HEK293 (cell line): ENCODE measurements at regions not wholly inside any gene's neighbourhood (a gene's known extent, or its start where the extent isn't known, plus 50 kb on each side); places are given as distances from the start of the nearest gene placed in this dataset.

Source experiments
- BCL11A ChIP-seq: fragments of 450-650 bp; formaldehyde crosslinking; IDR thresholded peaks from 2 replicates; pipeline ENCODE4 v1.5.1; 2016; ENCODE audit warnings: low read depth, missing biosample characterization, missing genetic modification characterization
- BCL11B ChIP-seq: fragments of 450-650 bp; formaldehyde crosslinking; IDR thresholded peaks from 2 replicates; pipeline ENCODE4 v1.5.1; 2016; ENCODE audit warnings: low read depth, missing biosample characterization, missing genetic modification characterization
- IKZF3 ChIP-seq: fragments of 450-650 bp; IDR thresholded peaks from 2 replicates; pipeline ENCODE4 v1.5.0; 2018; ENCODE audit warnings: missing biosample characterization, mild to moderate bottlenecking, missing genetic modification characterization, moderate library complexity
- KLF1 ChIP-seq: fragments of 450-650 bp; formaldehyde crosslinking; IDR thresholded peaks from 2 replicates; pipeline ENCODE4 v1.5.1; 2016; ENCODE audit warnings: missing biosample characterization, missing genetic modification characterization
- OSR2 ChIP-seq: fragments of 450-650 bp; formaldehyde crosslinking; IDR thresholded peaks from 2 replicates; pipeline ENCODE4 v1.5.1; 2016; ENCODE audit warnings: missing biosample characterization, missing genetic modification characterization
- OVOL3 ChIP-seq: fragments of 450-650 bp; formaldehyde crosslinking; IDR thresholded peaks from 2 replicates; pipeline ENCODE4 v1.5.1; 2016; ENCODE audit warnings: missing biosample characterization, missing genetic modification characterization
- PRDM1 ChIP-seq: fragments of 450-650 bp; formaldehyde crosslinking; IDR thresholded peaks from 2 replicates; pipeline ENCODE4; 2016; ENCODE audit warnings: missing biosample characterization, missing genetic modification characterization
- TCF7L2 ChIP-seq: IDR thresholded peaks from 2 replicates; pipeline ENCODE4 v1.6.1; 2011; ENCODE audit warnings: low read depth, mild to moderate bottlenecking, inconsistent platforms, low read length, moderate library complexity, borderline replicate concordance
- ZBTB8A ChIP-seq: fragments of 450-650 bp; formaldehyde crosslinking; IDR thresholded peaks from 2 replicates; pipeline ENCODE4 v1.5.1; 2016; ENCODE audit warnings: missing biosample characterization, missing genetic modification characterization
- ZFP41 ChIP-seq: fragments of 450-650 bp; formaldehyde crosslinking; IDR thresholded peaks from 2 replicates; pipeline ENCODE4 v1.5.1; 2016; ENCODE audit warnings: missing biosample characterization, missing genetic modification characterization, borderline replicate concordance
- ZNF138 ChIP-seq: fragments of 450-650 bp; formaldehyde crosslinking; IDR thresholded peaks from 2 replicates; pipeline ENCODE4 v1.5.1; 2016; ENCODE audit warnings: missing biosample characterization, missing genetic modification characterization, borderline replicate concordance
- ZNF274 ChIP-seq, 2 experiments: fragments of 200-500 bp in 1 of 2; fragments of 450-650 bp in 1 of 2; sonication (Bioruptor generic) in 1 of 2; formaldehyde crosslinking in 1 of 2; IDR thresholded peaks; 2 replicates each; pipeline versions ENCODE4 v1.5.1 to v1.6.1; 2014 to 2016; ENCODE audit warnings: borderline replicate concordance in 1 of 2, inconsistent platforms in 1 of 2, low read length in 1 of 2, missing biosample characterization in 1 of 2, missing genetic modification characterization in 1 of 2
- ZNF366 ChIP-seq: fragments of 450-650 bp; formaldehyde crosslinking; conservative IDR thresholded peaks from 2 replicates; pipeline ENCODE4 v1.5.1; 2016; ENCODE audit warnings: missing biosample characterization, missing genetic modification characterization
- ZNF426 ChIP-seq: fragments of 450-650 bp; formaldehyde crosslinking; IDR thresholded peaks from 2 replicates; pipeline ENCODE4 v1.5.1; 2017; ENCODE audit warnings: missing biosample characterization, missing genetic modification characterization, mild to moderate bottlenecking, inconsistent platforms, moderate library complexity
- ZNF48 ChIP-seq: fragments of 450-650 bp; formaldehyde crosslinking; IDR thresholded peaks from 2 replicates; pipeline ENCODE4 v1.5.1; 2016; ENCODE audit warnings: missing biosample characterization, missing genetic modification characterization
- ZNF501 ChIP-seq: fragments of 450-650 bp; formaldehyde crosslinking; IDR thresholded peaks from 2 replicates; pipeline ENCODE4 v1.5.1; 2016; ENCODE audit warnings: missing biosample characterization, missing genetic modification characterization
- ZNF596 ChIP-seq: fragments of 450-650 bp; IDR thresholded peaks from 2 replicates; pipeline ENCODE4 v1.5.0; 2018; ENCODE audit warnings: missing biosample characterization, mild to moderate bottlenecking, missing genetic modification characterization, moderate library complexity
- ZNF768 ChIP-seq: fragments of 450-650 bp; formaldehyde crosslinking; IDR thresholded peaks from 2 replicates; pipeline ENCODE4 v1.5.1; 2018; ENCODE audit warnings: missing biosample characterization, mild to moderate bottlenecking, missing genetic modification characterization
- ZNF777 ChIP-seq: fragments of 450-650 bp; formaldehyde crosslinking; IDR thresholded peaks from 2 replicates; pipeline ENCODE4 v1.5.1; 2017; ENCODE audit warnings: missing biosample characterization, missing genetic modification characterization, borderline replicate concordance
- TF ChIP-seq, protein P1 (sequence below): fragments of 450-650 bp; formaldehyde crosslinking; conservative IDR thresholded peaks from 2 replicates; pipeline ENCODE4 v1.5.1; 2016; ENCODE audit warnings: low read depth, missing biosample characterization, missing genetic modification characterization
- TF ChIP-seq, protein P2 (sequence below): fragments of 450-650 bp; formaldehyde crosslinking; IDR thresholded peaks from 2 replicates; pipeline ENCODE4 v1.5.1; 2017; ENCODE audit warnings: missing biosample characterization, missing genetic modification characterization
- TF ChIP-seq, protein P3 (sequence below): fragments of 450-650 bp; formaldehyde crosslinking; IDR thresholded peaks from 2 replicates; pipeline ENCODE4 v1.5.1; 2016; ENCODE audit warnings: missing biosample characterization, missing genetic modification characterization
- TF ChIP-seq, protein P4 (sequence below): fragments of 450-650 bp; formaldehyde crosslinking; IDR thresholded peaks from 2 replicates; pipeline ENCODE4; 2016; ENCODE audit warnings: missing biosample characterization, missing genetic modification characterization
- TF ChIP-seq, protein P5 (sequence below): fragments of 450-650 bp; formaldehyde crosslinking; conservative IDR thresholded peaks from 2 replicates; pipeline ENCODE4 v1.5.1; 2016; ENCODE audit warnings: low read depth, missing biosample characterization, missing genetic modification characterization
- TF ChIP-seq, protein P6 (sequence below): fragments of 450-650 bp; IDR thresholded peaks from 2 replicates; pipeline ENCODE4 v1.5.1; 2018; ENCODE audit warnings: missing biosample characterization, mild to moderate bottlenecking, missing genetic modification characterization

DNA sequence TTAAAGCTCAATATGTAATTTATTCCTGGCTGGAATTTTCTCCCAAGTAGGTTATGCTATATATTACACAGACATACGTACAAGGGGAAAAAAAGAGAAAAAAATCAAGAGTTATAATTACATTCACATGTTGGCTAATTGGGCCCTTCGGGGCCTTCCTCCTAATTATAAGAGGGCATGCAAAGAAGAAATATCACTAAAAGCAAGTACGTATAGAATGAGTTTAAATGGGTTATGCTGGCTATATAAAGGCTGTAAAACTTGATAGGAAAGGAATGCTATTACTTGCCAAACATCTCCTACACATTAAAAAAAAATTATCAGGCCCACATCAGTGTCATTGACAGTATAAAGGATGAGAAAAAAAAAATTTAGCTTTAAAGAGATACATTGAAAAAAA, 1396.1 kb upstream of the ADGRL4 start (continued):
- TF ChIP-seq IKZF3 = peak; percentile 86
- peak; percentile 74; the same call in 1 of the 2 replicates for TF ChIP-seq OSR2 (tag by site-specific recombination)
- TF ChIP-seq, protein P1, sequence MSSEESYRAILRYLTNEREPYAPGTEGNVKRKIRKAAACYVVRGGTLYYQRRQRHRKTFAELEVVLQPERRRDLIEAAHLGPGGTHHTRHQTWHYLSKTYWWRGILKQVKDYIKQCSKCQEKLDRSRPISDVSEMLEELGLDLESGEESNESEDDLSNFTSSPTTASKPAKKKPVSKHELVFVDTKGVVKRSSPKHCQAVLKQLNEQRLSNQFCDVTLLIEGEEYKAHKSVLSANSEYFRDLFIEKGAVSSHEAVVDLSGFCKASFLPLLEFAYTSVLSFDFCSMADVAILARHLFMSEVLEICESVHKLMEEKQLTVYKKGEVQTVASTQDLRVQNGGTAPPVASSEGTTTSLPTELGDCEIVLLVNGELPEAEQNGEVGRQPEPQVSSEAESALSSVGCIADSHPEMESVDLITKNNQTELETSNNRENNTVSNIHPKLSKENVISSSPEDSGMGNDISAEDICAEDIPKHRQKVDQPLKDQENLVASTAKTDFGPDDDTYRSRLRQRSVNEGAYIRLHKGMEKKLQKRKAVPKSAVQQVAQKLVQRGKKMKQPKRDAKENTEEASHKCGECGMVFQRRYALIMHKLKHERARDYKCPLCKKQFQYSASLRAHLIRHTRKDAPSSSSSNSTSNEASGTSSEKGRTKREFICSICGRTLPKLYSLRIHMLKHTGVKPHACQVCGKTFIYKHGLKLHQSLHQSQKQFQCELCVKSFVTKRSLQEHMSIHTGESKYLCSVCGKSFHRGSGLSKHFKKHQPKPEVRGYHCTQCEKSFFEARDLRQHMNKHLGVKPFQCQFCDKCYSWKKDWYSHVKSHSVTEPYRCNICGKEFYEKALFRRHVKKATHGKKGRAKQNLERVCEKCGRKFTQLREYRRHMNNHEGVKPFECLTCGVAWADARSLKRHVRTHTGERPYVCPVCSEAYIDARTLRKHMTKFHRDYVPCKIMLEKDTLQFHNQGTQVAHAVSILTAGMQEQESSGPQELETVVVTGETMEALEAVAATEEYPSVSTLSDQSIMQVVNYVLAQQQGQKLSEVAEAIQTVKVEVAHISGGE (tag by site-specific recombination) = no peak
- no peak for TF ChIP-seq ZNF768 (tag by site-specific recombination)
- TF ChIP-seq BCL11A (tag by site-specific recombination) = peak; percentile 87; the same call in 1 of the 2 replicates
- TF ChIP-seq KLF1 (tag by site-specific recombination) = no peak
- no peak for TF ChIP-seq ZNF501 (tag by site-specific recombination)
- no peak for TF ChIP-seq PRDM1 (tag by site-specific recombination)
- no peak for TF ChIP-seq ZNF138 (tag by site-specific recombination)
- TF ChIP-seq, protein P2, sequence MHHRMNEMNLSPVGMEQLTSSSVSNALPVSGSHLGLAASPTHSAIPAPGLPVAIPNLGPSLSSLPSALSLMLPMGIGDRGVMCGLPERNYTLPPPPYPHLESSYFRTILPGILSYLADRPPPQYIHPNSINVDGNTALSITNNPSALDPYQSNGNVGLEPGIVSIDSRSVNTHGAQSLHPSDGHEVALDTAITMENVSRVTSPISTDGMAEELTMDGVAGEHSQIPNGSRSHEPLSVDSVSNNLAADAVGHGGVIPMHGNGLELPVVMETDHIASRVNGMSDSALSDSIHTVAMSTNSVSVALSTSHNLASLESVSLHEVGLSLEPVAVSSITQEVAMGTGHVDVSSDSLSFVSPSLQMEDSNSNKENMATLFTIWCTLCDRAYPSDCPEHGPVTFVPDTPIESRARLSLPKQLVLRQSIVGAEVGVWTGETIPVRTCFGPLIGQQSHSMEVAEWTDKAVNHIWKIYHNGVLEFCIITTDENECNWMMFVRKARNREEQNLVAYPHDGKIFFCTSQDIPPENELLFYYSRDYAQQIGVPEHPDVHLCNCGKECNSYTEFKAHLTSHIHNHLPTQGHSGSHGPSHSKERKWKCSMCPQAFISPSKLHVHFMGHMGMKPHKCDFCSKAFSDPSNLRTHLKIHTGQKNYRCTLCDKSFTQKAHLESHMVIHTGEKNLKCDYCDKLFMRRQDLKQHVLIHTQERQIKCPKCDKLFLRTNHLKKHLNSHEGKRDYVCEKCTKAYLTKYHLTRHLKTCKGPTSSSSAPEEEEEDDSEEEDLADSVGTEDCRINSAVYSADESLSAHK (tag by site-specific recombination) = peak; percentile 72; the same call in 1 of the 2 replicates
- TF ChIP-seq, protein P3, sequence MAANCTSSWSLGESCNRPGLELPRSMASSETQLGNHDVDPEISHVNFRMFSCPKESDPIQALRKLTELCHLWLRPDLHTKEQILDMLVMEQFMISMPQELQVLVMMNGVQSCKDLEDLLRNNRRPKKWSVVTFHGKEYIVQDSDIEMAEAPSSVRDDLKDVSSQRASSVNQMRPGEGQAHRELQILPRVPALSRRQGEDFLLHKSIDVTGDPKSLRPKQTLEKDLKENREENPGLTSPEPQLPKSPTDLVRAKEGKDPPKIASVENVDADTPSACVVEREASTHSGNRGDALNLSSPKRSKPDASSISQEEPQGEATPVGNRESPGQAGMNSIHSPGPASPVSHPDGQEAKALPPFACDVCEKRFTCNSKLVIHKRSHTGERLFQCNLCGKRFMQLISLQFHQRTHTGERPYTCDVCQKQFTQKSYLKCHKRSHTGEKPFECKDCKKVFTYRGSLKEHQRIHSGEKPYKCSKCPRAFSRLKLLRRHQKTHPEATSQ (tag by site-specific recombination) = no peak
- no peak for TF ChIP-seq ZNF274 (IDR thresholded peaks at IDR 0.05; ENCODE audit: low read length)
- TF ChIP-seq ZNF274 (tag by site-specific recombination; IDR thresholded peaks at IDR 0.05; ENCODE audit: borderline replicate concordance) = no peak
- no peak for TF ChIP-seq ZNF426
- TF ChIP-seq ZBTB8A (tag by site-specific recombination) = no peak
- TF ChIP-seq ZNF596 (tag by site-specific recombination) = 0 out of 2 replicates have a peak, but pooled peaks have one; percentile 28
- TF ChIP-seq BCL11B (tag by site-specific recombination) = peak; percentile 63; the same call in 1 of the 2 replicates
- TF ChIP-seq, protein P4, sequence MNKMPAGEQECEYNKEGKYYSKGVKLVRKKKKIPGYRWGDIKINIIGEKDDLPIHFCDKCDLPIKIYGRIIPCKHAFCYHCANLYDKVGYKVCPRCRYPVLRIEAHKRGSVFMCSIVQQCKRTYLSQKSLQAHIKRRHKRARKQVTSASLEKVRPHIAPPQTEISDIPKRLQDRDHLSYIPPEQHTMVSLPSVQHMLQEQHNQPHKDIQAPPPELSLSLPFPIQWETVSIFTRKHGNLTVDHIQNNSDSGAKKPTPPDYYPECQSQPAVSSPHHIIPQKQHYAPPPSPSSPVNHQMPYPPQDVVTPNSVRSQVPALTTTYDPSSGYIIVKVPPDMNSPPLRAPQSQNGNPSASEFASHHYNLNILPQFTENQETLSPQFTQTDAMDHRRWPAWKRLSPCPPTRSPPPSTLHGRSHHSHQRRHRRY = no peak
- TF ChIP-seq OVOL3 = no peak
- TF ChIP-seq, protein P5, sequence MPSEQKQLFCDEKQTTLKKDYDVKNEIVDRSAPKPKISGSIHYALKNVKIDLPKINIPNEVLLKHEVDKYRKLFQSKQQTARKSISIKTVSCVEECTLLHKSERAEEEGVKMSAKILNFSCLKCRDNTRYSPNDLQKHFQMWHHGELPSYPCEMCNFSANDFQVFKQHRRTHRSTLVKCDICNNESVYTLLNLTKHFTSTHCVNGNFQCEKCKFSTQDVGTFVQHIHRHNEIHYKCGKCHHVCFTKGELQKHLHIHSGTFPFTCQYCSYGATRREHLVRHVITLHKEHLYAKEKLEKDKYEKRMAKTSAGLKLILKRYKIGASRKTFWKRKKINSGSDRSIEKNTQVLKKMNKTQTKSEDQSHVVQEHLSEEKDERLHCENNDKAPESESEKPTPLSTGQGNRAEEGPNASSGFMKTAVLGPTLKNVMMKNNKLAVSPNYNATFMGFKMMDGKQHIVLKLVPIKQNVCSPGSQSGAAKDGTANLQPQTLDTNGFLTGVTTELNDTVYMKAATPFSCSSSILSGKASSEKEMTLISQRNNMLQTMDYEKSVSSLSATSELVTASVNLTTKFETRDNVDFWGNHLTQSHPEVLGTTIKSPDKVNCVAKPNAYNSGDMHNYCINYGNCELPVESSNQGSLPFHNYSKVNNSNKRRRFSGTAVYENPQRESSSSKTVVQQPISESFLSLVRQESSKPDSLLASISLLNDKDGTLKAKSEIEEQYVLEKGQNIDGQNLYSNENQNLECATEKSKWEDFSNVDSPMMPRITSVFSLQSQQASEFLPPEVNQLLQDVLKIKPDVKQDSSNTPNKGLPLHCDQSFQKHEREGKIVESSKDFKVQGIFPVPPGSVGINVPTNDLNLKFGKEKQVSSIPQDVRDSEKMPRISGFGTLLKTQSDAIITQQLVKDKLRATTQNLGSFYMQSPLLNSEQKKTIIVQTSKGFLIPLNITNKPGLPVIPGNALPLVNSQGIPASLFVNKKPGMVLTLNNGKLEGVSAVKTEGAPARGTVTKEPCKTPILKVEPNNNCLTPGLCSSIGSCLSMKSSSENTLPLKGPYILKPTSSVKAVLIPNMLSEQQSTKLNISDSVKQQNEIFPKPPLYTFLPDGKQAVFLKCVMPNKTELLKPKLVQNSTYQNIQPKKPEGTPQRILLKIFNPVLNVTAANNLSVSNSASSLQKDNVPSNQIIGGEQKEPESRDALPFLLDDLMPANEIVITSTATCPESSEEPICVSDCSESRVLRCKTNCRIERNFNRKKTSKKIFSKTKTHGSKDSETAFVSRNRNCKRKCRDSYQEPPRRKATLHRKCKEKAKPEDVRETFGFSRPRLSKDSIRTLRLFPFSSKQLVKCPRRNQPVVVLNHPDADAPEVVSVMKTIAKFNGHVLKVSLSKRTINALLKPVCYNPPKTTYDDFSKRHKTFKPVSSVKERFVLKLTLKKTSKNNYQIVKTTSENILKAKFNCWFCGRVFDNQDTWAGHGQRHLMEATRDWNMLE = no peak
- TF ChIP-seq TCF7L2 = no peak
- TF ChIP-seq ZNF366 (tag by site-specific recombination) = no peak
- no peak for TF ChIP-seq ZFP41
- no peak for TF ChIP-seq ZNF48 (tag by site-specific recombination)
- TF ChIP-seq ZNF777 (tag by site-specific recombination) = no peak
- TF ChIP-seq, protein P6, sequence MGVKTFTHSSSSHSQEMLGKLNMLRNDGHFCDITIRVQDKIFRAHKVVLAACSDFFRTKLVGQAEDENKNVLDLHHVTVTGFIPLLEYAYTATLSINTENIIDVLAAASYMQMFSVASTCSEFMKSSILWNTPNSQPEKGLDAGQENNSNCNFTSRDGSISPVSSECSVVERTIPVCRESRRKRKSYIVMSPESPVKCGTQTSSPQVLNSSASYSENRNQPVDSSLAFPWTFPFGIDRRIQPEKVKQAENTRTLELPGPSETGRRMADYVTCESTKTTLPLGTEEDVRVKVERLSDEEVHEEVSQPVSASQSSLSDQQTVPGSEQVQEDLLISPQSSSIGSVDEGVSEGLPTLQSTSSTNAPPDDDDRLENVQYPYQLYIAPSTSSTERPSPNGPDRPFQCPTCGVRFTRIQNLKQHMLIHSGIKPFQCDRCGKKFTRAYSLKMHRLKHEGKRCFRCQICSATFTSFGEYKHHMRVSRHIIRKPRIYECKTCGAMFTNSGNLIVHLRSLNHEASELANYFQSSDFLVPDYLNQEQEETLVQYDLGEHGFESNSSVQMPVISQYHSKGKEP (tag by site-specific recombination) = peak; percentile 82
